Panc1 (cell line): ENCODE measurements at regions not wholly inside any gene's neighbourhood (a gene's known extent, or its start where the extent isn't known, plus 50 kb on each side); places are given as distances from the start of the nearest gene placed in this dataset.

Experiments used
- CTCF ChIP-seq: fragments of 450-650 bp; IDR thresholded peaks from 2 replicates; pipeline ENCODE4 v1.5.1; 2017; ENCODE audit warnings: mild to moderate bottlenecking
- POLR2AphosphoS5 ChIP-seq: IDR thresholded peaks from 2 replicates; pipeline ENCODE4 v1.6.1; 2012; ENCODE audit warnings: mild to moderate bottlenecking, low read depth, low read length, moderate library complexity
- SIN3A ChIP-seq: IDR thresholded peaks from 2 replicates; pipeline ENCODE4 v1.6.1; 2012; ENCODE audit warnings: low read depth, mild to moderate bottlenecking, low read length, moderate library complexity, borderline replicate concordance; ENCODE audit not compliant: insufficient read depth
- TCF7L2 ChIP-seq: IDR thresholded peaks from 2 replicates; pipeline ENCODE4 v1.6.1; 2011; ENCODE audit warnings: mild to moderate bottlenecking, low read depth, low read length, inconsistent platforms

- TF ChIP-seq CTCF (no peak), TCF7L2 (no peak), POLR2AphosphoS5 (no peak), SIN3A (no peak)
These were observed 99.1 kb upstream of the EDNRA start for GRCh38 chr4:147381749-147382148.
